Esophagus mucosa (tissue), 1 donor: ENCODE measurements at regions not wholly inside any gene's neighbourhood (a gene's known extent, or its start where the extent isn't known, plus 50 kb on each side); places are given as distances from the start of the nearest gene placed in this dataset.

Experiments
- ATAC-seq: fragments of 200-7000 bp; cut with Tn5 transposase; one replicate; pipeline ENCODE4 v1.9.1; 2020
- donor health status: DM: yes; HTN: yes; CAD: no.

GRCh38 chr12:85352016-85352415 is 72.0 kb downstream of the ALX1 start:
- no peak for ATAC-seq

DNA sequence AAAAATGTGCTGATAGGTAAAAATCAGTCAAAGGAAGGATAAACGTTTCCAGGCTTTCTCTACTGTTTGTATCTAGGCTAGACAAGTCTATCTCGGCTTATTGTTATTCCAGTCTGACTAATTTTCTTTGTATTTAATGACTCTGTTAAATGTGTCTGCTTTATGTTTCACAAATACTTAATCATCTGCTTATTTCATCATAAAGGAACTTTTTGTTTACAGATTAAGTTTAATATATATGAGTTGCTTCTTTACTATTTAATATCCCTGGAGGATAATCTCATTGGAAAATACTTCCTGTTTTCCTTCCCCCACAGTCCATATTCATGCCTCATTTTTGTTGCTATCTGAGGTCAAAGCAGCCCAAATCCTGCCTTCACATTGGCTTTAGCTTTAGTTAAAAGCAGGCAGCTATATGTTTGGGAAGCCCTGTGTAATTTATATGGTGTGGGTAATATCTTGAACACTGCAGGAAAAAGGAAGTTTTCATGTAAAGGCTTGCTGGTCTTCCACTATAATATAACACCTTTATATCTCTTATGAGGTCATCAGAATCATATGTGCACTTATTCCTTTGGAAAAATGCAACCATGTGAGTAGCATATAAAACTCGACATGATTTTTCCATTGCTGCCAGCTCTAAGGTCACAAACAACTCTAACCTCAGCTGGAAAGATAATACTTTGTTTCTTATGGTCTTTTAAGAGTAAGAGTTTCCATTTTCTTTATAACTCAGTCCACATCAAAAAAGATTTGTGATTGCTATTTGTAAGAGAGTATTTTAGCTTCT is 76.8 kb downstream of the ALX1 start:
- ATAC-seq = no peak

- ATAC-seq = no peak
Measured at GRCh38 chr12:85357609-85358008, 77.6 kb downstream of the ALX1 start.

- ATAC-seq = no peak
Measured at GRCh38 chr12:85358715-85359114, 78.7 kb downstream of the ALX1 start.

DNA sequence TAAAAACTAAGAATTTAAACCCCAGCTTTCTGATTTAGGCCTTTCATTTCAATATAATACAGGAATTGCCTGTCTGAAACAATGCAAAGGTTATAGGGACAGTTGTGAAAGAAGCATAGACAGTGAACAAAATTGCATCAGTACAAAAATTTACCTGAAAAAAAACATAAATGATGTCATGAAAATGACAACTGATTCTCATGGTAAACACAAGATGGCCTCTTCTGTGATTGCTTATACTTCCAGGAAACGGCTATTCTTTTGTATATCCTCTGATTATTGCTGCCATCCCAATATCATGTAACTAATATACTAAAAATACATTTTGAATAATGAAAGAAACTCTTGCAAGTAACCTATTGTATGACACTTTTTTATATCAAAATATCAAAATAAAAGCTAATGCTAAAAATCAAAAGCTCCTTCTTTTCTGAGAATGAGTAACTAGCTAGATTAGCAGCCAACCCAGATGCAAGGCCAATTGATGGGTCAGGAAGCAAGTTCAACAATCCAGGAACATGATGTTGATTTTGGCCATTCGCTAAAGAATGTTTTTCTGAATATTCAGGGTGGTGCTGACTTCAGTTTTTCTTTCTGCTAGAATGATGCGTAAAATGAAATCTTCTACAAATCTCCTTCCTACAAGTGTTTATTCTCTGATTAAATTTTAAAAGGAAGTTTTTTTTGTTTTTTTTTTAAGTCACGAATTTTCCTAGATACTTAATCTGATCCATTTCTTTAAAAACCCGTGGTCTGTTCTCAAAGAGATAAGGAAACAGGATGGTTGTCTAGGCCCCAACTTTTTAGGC is 83.6 kb downstream of the ALX1 start:
- ATAC-seq = no peak

DNA sequence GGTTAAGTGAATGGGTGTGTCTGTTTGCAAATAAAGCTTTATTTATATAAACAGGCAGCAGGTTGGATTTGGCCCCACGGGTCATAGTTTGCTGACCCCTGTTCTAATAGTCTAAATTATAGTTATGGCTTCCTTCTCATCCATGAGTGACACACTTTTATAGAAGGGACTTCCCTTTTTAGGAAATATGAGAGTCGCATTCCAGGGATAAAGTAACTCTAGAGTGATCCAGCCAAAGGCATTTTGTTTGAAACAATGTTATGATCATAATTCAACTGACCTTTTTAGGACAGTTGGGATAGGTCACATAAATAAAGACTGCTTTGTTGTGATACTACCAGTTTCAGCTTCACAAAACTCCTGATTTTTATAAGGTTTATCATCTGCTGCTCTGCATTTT is 87.9 kb downstream of the ALX1 start:
- ATAC-seq = no peak

- no peak for ATAC-seq
Measured at GRCh38 chr12:85369365-85370154, 89.5 kb downstream of the ALX1 start.

DNA sequence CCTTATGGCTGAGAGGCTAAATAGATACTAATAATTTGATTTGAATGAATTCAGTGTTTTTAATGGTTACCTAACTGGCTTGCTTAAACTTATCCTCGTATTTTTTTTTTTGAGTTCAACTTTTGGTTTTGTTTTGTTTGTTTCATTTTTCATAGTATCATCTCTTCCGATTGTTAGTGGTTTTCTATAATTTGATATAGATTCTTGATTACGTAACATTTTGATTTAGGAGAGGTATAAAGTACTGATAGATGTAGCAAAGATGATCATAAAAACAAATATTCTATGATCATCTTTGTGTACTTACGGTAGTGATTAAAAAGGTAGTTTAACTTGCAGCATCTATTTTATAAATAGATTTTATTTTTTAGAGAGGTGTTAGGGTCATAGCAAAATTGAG is 93.0 kb downstream of the ALX1 start:
- ATAC-seq = no peak

GRCh38 chr12:85374981-85375380 is 95.0 kb downstream of the ALX1 start:
- ATAC-seq = no peak

GRCh38 chr12:85385406-85385805 is 105.4 kb downstream of the ALX1 start:
- ATAC-seq = no peak

GRCh38 chr12:85390266-85390665 is 110.2 kb downstream of the ALX1 start:
- ATAC-seq = no peak

- no peak for ATAC-seq
Measured at GRCh38 chr12:85392508-85392907, 112.5 kb downstream of the ALX1 start.

DNA sequence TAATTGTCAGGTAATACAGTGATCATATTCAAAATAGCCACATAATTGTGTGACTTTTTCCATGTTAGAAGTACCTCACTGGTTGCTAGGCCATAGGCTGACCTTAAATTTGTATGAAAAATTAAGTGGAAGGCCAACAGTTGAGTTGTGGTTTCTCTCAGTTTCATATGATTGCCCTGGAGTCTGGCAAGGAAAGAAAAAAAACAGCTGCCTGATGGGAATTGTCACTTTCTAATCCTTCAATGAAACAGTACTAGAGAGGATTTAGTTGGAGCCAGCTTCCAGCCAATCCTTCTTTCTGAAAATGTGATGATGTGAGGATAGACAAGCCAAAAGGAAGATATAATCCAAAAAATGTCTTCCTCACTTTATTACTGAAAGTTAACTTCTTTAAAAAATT is 113.6 kb downstream of the ALX1 start:
- ATAC-seq = no peak

- ATAC-seq = no peak
Measured at GRCh38 chr12:85394065-85394464, 114.0 kb downstream of the ALX1 start.

- ATAC-seq = no peak
Measured at GRCh38 chr12:85394809-85395208, 114.8 kb downstream of the ALX1 start.

- no peak for ATAC-seq
Measured at GRCh38 chr12:85405262-85405661, 125.2 kb downstream of the ALX1 start.

- no peak for ATAC-seq
Measured at GRCh38 chr12:85405781-85406522, 125.9 kb downstream of the ALX1 start.

GRCh38 chr12:85413266-85413665 is 133.2 kb downstream of the ALX1 start:
- no peak for ATAC-seq

DNA sequence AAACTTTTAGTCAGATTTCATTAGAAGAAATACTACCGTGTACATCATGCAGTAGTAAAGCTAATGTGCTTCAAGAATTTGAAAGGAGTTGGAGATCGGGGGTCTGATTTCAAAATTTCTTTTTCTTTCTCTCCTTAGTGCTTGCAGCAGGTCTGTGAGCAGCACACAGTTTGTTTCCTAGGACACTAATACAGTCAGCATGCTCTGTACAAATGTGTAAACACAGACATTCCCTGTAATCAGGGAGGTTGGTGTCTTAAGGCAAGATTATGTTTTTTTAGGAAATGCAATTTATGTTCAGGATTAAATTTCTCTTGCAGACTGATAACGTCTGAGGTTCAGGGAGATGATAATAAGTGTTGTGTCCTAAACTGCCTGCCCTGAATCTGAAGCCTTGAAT is 142.7 kb downstream of the ALX1 start:
- ATAC-seq = no peak

DNA sequence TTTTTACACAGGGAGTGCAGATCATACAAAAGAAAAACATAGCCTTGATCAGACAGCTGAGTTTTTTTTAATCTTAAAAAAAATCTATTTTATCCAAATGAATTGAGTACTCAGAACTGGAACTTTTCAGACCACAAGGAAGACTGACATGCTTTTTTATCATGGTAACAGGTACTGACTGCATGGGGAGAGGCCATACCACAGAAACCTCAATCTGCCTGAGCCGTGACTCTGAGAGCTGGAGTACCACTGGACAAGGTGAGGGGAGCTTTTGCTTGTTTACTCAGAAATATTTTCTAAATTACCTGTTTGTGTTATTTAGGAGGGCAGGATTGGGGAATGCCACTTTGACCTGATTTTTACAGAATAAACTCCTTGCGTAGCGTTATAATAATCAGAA is 143.9 kb downstream of the ALX1 start:
- no peak for ATAC-seq

DNA sequence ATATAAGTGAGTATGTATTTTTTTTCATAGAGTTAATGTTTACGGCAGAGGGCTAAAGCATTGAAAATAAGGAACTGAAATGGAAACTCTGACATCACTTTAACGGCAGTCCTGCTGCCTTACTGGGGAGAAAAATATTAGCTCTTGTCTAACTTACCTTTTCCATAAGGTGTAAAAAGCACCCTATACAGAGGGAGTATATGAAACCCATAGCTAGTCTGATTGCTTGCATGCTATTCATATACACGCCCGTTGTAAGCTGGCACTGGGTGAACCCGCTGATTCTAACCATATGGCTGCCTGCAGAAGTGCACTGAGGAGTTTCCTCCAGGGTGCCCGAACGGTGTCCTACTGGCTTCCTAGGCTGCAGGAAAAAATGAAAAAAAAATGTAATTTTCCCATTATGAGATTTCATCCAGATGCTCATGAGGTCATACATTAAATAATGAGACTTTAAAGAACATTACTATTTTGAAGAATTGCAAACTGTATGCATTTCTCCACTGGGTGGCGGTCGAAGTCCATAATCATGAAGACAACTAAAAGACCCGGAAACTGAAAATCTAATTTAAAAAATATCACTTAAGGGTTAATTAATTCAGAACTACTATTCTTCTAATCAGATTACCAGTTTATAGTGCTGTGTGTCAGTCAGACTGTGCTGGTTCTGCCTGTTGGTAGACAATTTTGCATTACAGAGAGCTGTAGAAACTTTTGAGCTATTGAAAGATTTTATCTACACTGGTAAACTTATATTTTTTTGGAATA is 144.7 kb downstream of the ALX1 start:
- ATAC-seq = no peak

GRCh38 chr12:85425349-85425612 is 145.3 kb downstream of the ALX1 start:
- no peak for ATAC-seq
